Stimulated activated effector memory CD8-positive, alpha-beta T cell treated with anti-CD3 and anti-CD28 coated beads, Interleukin-12 subunit alpha, Interleukin-12 subunit beta, amount 100 ng/mL, for 72 hours (primary cell): ENCODE measurements at regions not wholly inside any gene's neighbourhood (a gene's known extent, or its start where the extent isn't known, plus 50 kb on each side); places are given as distances from the start of the nearest gene placed in this dataset.

Experiments used
- ATAC-seq: fragments of 150-1000 bp; cut with Tn5 transposase; 2 replicates; pipeline ENCODE4 v1.10.0; 2021
- DNase-seq, 2 donors: peaks; one replicate each; pipeline ENCODE4 v3.0.0; 2021 to 2022; ENCODE audit warnings: low spot score in 2 of 2
- H3K27ac Mint-ChIP-seq: one replicate; pipeline ENCODE4 v1.8.0; 2022; ENCODE audit warnings: mild to moderate bottlenecking, mixed read lengths
- H3K36me3 Mint-ChIP-seq: one replicate; pipeline ENCODE4 v1.8.0; 2022; ENCODE audit warnings: mild to moderate bottlenecking, mixed read lengths
- H3K4me1 Mint-ChIP-seq: one replicate; pipeline ENCODE4 v1.8.0; 2022; ENCODE audit warnings: mixed read lengths
- H3K4me3 Mint-ChIP-seq: one replicate; pipeline ENCODE4 v1.8.0; 2022; ENCODE audit warnings: mild to moderate bottlenecking, mixed read lengths
- H3K9me3 Mint-ChIP-seq: one replicate; pipeline ENCODE4 v1.8.0; 2022; ENCODE audit warnings: mixed read lengths

DNA sequence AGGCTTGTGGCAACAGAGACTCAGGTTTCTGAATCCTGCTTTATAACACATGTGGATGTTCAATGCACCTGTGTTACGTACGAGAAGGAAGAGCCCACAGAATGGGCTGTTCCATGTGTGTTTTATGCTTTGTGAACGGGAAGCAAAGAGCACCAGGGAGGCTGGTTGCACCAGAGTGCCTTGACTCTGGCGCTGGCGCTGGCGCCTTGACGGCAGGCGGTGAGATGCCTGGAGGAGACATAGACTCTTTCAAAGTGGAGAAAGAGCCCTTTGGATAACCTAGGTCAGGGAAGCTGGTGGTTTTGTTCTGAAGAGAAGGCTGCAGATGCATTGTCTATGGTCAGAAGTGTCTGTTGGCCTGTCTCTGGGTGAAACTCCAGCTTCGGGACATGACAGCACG, 80.2 kb upstream of the APCDD1 start:
- Mint-ChIP-seq H3K4me1 (no peaks in the 10 kb centered on the region), H3K27ac (no peak overlapping the region), H3K36me3 (no peaks in the 10 kb centered on the region), H3K9me3 (no peaks in the 10 kb centered on the region), H3K4me3 (no peak overlapping the region)
- DNase-seq (no peak), ATAC-seq (no peak)

DNA sequence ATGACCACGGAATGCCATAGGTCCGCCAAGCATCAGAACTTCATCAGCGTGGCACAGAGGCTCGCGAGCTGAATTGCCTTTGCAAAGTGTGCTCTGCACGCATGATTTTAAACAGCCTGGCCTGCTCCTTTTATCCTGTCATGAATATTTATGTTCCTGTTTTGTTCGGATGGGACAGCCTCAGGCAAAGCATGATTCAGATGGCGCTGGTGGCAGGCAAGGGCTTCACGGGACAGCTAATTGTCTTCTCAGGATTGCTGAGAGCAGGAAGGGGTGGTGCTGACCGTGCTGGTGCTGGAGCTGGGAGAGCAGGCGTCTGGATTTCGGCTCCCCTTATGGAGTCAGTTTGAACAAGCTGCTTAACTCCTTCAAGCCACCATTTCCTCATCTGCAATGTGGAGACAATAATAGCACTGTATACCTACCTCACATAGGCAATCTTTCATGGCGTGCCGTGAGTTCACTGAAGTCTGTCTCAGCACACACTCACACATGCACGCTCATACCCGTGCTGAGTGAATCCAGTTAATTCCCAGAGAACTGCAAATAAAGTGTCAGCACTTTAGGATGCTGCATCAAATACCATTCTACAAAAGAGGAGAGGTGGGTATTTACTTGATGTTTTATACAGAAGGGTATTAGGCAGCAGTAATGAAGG, 79.7 kb upstream of the APCDD1 start:
- Mint-ChIP-seq H3K27ac (no peak overlapping the region), H3K36me3 (no peaks in the 10 kb centered on the region), H3K4me3 (no peak overlapping the region), H3K4me1 (no peaks in the 10 kb centered on the region), H3K9me3 (no peaks in the 10 kb centered on the region)
- no peak for ATAC-seq
- no peak for DNase-seq

DNA sequence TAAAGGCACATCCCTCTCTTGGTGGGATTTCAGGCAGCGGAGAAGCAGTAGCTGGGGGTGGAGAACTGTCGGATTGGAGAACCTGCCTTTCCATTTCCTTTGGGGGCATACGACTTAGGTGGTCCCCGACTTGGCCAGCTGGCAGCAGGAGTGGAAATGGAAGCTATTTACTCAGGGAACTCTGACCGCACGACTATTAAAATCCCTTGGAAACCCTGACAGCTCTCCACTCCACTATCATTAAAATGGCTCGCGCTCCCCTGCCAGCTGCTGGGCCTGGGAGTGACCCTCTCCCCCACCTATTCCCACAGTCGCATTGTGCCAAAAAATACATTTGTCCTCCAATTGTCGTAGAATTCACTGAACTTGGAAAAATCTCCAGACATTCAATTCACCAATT, 77.7 kb upstream of the APCDD1 start:
- no peak overlapping the region for H3K4me3 Mint-ChIP-seq
- no peak for DNase-seq
- ATAC-seq = no peak
- no peaks in the 10 kb centered on the region for H3K36me3 Mint-ChIP-seq
- no peaks in the 10 kb centered on the region for H3K4me1 Mint-ChIP-seq
- no peaks in the 10 kb centered on the region for H3K9me3 Mint-ChIP-seq
- no peak overlapping the region for H3K27ac Mint-ChIP-seq

DNA sequence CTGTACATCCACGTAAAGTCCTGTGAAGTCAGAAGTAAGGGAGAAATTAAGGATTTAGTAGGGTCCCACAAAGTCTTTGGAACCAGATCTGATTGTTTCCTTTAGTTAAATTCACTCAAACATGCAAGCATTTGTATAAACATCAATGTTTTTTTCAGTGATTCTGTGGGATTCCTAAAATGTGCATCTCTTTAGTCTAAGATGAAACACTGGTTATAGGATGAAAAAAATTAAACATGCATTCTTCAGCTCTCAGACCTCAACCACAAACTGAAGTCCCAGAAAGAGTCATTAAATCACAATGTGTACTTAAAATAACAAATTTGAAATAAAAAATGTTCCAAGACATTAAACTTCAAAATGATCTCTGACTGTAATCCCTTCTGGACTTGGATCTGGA, 76.5 kb upstream of the APCDD1 start:
- DNase-seq (no peak), ATAC-seq (no peak)
- no peak overlapping the region for H3K4me3 Mint-ChIP-seq
- no peak overlapping the region for H3K27ac Mint-ChIP-seq
- H3K9me3 Mint-ChIP-seq = no peaks in the 10 kb centered on the region
- H3K36me3 Mint-ChIP-seq = no peaks in the 10 kb centered on the region
- no peaks in the 10 kb centered on the region for H3K4me1 Mint-ChIP-seq

DNA sequence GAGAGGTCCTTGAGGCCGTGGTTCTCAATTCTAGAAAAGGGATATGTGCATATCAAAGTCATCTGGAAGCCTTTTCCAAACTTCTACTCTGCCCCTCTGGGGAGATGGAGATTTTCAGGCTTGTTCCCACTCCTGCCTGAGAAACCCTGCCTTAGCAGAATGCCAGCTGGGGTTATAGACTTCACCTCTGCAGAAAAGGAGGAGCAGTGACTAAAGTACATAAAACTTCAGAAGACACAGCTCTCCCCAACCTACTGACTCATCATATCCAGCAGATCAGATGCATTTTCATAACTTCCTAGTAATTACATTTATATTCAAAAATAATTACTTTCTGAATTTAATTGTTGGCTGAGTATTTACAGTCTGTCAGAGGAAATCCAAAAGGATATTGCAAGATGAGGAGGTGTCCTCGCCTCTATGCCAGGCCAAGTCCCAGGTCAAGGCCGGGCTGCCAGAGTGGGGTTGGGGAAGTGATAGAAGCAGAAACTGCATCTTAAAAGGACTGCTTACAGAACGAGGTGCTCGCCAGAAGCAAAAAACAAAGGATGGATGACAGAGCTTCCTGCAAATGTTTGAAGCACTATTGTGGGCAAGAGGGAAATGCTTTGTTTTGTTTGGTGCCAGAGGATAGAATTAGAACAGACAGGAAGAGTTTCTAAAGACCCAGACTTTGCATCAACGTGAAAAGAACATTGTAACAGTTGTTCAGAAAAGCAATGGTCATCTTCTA, 75.6 kb upstream of the APCDD1 start:
- no peaks in the 10 kb centered on the region for H3K36me3 Mint-ChIP-seq

DNA sequence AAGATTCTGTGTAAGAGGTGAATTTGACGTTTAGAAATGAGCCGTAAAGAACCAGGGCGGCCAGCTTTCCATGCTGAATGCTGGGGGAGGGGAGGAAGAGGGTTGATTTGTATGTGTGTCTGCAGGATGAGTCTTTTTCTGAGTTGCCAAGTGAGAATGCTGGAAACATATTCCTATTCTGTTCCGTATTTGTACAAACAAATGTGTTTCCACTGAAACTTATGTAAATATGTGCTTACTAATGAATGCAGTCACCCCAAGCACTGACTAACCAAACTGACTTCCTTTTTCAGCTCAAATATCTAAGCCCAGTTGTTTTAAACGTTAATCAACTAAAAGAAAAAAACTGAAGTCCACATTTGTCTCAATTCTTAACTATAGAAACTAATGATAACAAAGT, 74.9 kb upstream of the APCDD1 start:
- Mint-ChIP-seq H3K4me1 (no peaks in the 10 kb centered on the region), H3K36me3 (no peaks in the 10 kb centered on the region), H3K4me3 (no peak overlapping the region), H3K27ac (no peak overlapping the region), H3K9me3 (no peaks in the 10 kb centered on the region)
- no peak for ATAC-seq
- DNase-seq = no peak

More for the DNA sequence above, 75.6 kb upstream of the APCDD1 start:
- H3K9me3 Mint-ChIP-seq = no peaks in the 10 kb centered on the region
- H3K4me3 Mint-ChIP-seq = no peak overlapping the region
- H3K27ac Mint-ChIP-seq = no peak overlapping the region
- ATAC-seq (no peak), DNase-seq (no peak)
- no peaks in the 10 kb centered on the region for H3K4me1 Mint-ChIP-seq

DNA sequence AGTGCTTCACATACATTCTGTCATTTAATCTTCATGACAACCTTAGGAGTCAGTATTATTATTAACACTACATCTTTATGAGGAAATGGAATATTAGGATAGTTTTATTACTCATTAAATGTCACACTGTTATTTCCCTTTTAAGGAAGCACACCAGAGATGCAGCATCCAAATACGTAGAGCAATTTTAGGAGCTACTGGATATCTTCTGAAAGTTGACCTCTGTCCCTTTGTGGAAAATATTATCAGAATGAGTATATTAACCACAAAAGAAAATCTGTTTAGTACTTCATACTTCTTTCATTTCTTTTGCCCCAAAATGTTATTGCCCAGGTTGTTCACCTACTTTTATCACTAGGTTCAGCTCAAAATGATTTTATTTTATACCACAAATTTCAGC, 72.9 kb upstream of the APCDD1 start:
- Mint-ChIP-seq H3K4me3 (no peak overlapping the region), H3K27ac (no peak overlapping the region), H3K9me3 (no peaks in the 10 kb centered on the region), H3K4me1 (no peaks in the 10 kb centered on the region), H3K36me3 (no peaks in the 10 kb centered on the region)
- DNase-seq = no peak
- no peak for ATAC-seq

DNA sequence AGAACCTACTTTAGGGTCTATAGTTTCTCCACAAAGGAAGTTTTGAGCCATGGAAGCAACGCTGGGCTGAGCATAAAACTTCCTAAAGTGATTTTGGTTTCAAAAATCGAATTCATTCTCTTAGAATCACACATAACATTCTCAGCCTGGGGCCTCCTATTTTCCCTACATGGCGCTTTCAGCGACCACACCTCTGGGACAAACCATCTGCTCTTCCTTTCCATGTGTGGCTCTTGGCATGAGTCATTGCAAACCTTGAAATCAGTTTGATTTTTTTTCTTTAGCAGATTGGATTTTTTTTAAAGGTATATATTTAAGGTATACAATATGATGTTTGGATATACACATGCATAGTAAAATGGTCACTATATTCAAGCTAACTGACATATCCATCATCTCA, 72.5 kb upstream of the APCDD1 start:
- H3K4me3 Mint-ChIP-seq = no peak overlapping the region
- H3K9me3 Mint-ChIP-seq = no peaks in the 10 kb centered on the region
- H3K4me1 Mint-ChIP-seq = no peaks in the 10 kb centered on the region
- no peak overlapping the region for H3K27ac Mint-ChIP-seq
- DNase-seq = no peak
- no peaks in the 10 kb centered on the region for H3K36me3 Mint-ChIP-seq
- ATAC-seq = no peak

DNA sequence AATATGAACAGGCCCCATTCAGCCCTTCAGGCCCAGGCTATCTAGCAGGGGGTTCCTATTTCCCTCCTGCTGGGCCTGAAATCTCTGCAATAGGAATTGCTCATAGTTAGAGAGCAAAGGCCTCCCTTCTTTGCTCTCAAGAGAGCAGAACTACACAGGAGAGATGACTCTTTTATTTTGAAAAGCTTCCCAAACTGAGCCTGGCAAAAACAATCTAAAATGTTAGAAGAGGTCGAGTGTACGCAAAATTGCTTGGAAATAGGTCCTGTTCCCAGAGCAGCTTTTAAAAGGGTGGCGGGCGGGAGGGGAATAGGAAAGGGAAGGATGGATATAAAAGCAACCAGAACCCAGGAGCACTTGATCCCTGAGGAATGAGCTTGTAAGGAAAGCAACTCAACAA, 68.4 kb upstream of the APCDD1 start:
- Mint-ChIP-seq H3K36me3 (no peaks in the 10 kb centered on the region), H3K4me1 (no peaks in the 10 kb centered on the region), H3K4me3 (no peak overlapping the region), H3K27ac (no peak overlapping the region), H3K9me3 (no peaks in the 10 kb centered on the region)
- DNase-seq (no peak), ATAC-seq (no peak)

DNA sequence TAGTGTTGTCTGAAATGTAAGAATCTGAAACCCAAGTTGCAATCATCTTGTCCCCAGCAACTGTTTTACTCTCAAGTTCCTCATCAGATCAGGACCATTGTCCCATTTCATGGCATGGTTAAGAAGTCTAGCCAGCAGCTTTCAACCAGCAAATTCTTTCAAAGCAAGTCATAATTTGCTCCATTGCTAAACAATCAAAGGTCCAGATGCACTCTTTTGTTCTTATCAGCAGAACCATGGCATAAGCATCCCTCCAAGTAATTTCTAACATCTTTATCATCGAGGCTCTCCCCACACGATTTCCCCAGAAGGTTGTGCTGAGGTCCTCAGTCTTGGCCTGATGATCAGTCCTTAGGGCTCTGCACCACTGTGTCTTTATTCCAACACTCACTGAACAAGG, 67.5 kb upstream of the APCDD1 start:
- H3K27ac Mint-ChIP-seq = no peak overlapping the region
- ATAC-seq (no peak), DNase-seq (no peak)
- H3K9me3 Mint-ChIP-seq = no peaks in the 10 kb centered on the region
- no peaks in the 10 kb centered on the region for H3K4me1 Mint-ChIP-seq
- no peak overlapping the region for H3K4me3 Mint-ChIP-seq
- H3K36me3 Mint-ChIP-seq = no peaks in the 10 kb centered on the region

DNA sequence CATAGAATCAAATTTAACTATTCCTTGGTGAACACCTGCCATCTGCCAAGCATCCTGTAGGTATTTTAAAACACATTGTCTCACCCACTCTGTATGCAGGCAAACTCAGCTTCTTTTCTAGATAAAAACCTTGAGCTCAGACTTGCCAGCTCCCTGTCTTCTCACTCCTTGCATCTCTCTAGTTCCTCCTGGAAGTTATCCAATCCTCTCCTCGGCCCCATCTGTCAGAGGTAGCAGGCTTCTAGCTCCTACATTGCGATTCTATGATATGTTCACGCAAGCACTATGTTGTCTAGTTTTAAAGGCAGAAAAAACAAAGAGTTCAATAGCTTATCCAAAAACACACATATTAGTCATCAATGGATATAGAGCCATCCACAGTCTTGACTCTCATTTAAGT, 67.0 kb upstream of the APCDD1 start:
- no peaks in the 10 kb centered on the region for H3K36me3 Mint-ChIP-seq
- H3K27ac Mint-ChIP-seq = no peak overlapping the region
- DNase-seq (no peak), ATAC-seq (no peak)
- H3K4me3 Mint-ChIP-seq = no peak overlapping the region
- H3K9me3 Mint-ChIP-seq = no peaks in the 10 kb centered on the region
- H3K4me1 Mint-ChIP-seq = no peaks in the 10 kb centered on the region

DNA sequence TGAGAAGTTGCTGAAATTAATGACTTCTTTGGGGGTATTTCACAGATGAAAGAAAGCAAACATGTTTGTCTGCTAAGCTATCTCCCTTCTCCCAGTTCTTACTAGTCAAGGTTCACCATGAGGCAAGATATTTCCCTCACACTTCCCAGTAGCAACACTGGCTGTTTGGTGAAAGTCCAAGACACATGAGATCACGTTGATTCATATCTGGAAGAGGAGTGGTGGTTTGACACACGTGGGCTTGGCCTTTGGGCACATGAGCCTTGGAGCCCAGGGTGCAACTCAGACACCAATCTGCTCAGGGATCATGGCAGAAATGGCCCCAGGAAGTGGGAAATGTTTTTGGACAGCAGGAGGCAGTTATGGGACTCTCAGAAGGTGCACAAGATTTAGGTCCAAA, 66.1 kb upstream of the APCDD1 start:
- Mint-ChIP-seq H3K4me1 (no peaks in the 10 kb centered on the region), H3K9me3 (no peaks in the 10 kb centered on the region), H3K36me3 (no peaks in the 10 kb centered on the region), H3K4me3 (no peak overlapping the region), H3K27ac (no peak overlapping the region)
- DNase-seq (no peak), ATAC-seq (no peak)

DNA sequence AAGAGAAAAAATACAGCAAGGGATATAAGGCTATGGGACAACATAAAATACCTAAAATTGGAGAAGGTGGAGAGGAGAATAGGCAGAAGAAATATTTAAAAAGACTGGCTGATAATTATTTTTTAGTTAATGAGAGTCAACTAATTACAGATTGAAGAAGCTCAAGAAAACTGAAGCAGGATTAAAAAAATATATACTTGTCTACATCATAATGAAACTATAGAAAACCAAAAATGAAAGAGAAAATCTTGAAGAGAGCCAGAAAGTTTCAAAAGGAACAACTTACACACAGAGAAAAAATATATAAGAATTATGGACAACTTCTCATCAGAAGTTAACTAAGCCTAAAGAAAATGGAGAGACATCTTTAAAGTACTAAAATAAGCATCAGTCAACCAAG, 62.9 kb upstream of the APCDD1 start:
- DNase-seq (no peak), ATAC-seq (no peak)
- Mint-ChIP-seq H3K9me3 (no peaks in the 10 kb centered on the region), H3K4me1 (no peaks in the 10 kb centered on the region), H3K36me3 (no peaks in the 10 kb centered on the region), H3K4me3 (no peak overlapping the region), H3K27ac (no peak overlapping the region)

DNA sequence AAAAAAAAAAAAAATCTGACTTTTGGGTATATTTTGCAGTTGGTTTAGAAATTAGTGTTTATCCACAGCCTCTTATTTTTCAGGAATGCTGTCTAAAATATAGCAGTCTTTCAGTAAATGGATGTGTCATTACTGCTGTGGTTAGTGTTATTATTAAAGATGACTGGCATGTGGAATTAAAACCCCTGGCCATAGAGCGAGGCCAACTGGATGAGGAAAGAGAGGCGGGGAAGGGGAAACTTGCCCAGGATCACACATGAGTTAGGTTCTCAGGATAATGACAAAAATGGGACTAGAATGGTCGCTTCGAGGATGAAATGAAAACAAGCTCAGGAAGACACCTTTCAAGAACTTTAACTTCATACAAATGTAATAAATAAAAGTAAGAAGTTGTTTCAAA, 57.4 kb upstream of the APCDD1 start:
- ATAC-seq = no peak
- Mint-ChIP-seq H3K9me3 (no peaks in the 10 kb centered on the region), H3K36me3 (no peaks in the 10 kb centered on the region), H3K27ac (no peak overlapping the region), H3K4me3 (no peak overlapping the region), H3K4me1 (no peaks in the 10 kb centered on the region)
- DNase-seq = no peak

DNA sequence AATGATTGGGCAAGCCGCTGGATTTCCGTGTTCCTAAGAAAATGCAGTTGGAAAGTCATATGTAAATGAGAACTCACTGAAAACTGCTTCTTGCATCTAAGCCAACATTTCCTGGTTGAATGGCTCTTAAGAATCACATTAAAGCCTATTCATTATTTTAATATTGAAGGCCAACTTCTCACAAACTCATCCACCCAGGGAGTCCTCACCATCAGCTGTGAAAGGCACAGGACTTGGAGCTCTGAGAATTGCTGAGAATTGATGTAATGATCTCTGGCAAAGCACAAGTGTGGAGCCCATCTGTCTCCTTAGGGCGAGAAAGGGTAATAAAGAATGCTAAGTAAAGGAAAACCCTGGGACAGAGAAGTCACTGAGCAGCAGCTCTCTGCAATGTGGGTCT, 55.9 kb upstream of the APCDD1 start:
- no peaks in the 10 kb centered on the region for H3K9me3 Mint-ChIP-seq
- H3K36me3 Mint-ChIP-seq = no peaks in the 10 kb centered on the region
- DNase-seq = no peak
- H3K4me1 Mint-ChIP-seq = no peaks in the 10 kb centered on the region
- ATAC-seq = no peak
- H3K4me3 Mint-ChIP-seq = no peak overlapping the region
- no peak overlapping the region for H3K27ac Mint-ChIP-seq

DNA sequence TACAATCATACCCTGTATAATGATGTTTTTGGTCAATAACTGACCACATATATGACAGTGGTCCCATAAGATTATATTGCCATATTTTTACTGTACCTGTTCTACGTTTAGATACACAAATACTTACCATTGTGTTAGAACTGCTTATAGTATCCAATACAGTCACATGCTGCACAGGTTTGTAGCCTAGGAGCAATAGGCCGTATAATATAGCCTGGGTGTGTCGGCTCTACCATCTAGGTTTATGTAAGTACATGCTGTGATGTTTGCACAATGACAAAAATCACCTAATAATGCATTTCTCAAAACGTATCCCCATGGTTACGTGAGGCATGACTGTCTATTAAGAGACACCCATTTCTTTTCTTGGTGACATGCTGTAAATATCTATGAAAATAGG, 55.0 kb upstream of the APCDD1 start:
- no peak overlapping the region for H3K27ac Mint-ChIP-seq
- H3K4me1 Mint-ChIP-seq = no peaks in the 10 kb centered on the region
- H3K36me3 Mint-ChIP-seq = no peaks in the 10 kb centered on the region
- no peak overlapping the region for H3K4me3 Mint-ChIP-seq
- H3K9me3 Mint-ChIP-seq = no peaks in the 10 kb centered on the region
- ATAC-seq (no peak), DNase-seq (no peak)
